ENCODE measurements at regions not wholly inside any gene's neighbourhood (a gene's known extent, or its start where the extent isn't known, plus 50 kb on each side); places are given as distances from the start of the nearest gene placed in this dataset.

DNA sequence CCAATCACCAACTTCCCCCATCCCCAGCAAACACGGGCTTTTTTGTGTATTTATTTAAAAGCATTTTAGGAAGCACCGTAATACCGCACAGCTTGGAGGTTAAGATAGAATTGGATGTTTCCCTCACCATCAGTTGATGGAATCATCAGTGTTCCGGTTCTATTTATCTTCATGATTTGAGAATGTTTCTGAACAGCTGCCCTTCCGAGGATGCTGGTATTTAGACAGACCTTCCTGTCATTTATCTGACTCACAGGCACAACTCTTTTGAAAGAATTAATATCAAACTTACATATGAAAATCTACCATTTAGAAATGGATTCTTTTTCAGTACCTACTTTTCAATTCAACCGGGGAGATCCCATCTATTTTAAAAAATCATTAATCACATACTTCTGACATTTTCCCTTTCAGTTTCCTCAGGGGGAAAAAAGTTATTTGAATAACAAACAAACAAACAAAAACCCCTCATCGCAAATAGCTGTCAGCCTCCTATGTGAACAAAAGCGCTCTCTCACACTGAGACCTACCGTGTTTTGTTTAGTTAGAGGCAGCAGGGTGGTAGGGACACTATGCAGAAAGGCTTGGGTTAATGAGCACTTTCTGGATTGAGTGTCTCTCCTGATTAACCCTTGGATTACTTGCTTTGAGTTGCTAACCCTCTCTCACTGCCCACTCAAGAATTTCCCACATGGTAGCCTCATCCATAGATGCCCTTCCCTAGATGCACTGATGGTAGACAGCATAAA is 189.3 kb downstream of the TM9SF2 start:
- no peaks in the 10 kb centered on the region for H3K4me1 ChIP-seq (ENCODE audit: control insufficient read depth in 2 of 2, insufficient read depth in 2 of 2, low read length in 2 of 2)
- 88% methylated on average over 9 of the region's 9 CpGs for WGBS
- H3K36me3 ChIP-seq (ENCODE audit: control insufficient read depth in 2 of 2, insufficient read depth in 2 of 2, low read length in 1 of 2): no peaks in the 10 kb centered on the region
- H3K27ac ChIP-seq (ENCODE audit: low read depth in 1 of 2, low read length in 1 of 2): no peak overlapping the region
- H3K4me3 ChIP-seq (ENCODE audit: low read length in 2 of 2): no peak overlapping the region
- H3K27me3 ChIP-seq (ENCODE audit: control insufficient read depth in 2 of 2, insufficient read depth in 1 of 2, low read length in 1 of 2): peaks cover 0 to 6% of the 10 kb centered on the region in 2 donors
- DNase-seq (ENCODE audit: low read depth in 6 of 9, low spot score in 9 of 9): no peak
- H3K9me3 ChIP-seq (ENCODE audit: control insufficient read depth in 2 of 2, insufficient read depth in 1 of 2, low read length in 1 of 2): no peaks in the 10 kb centered on the region

DNA sequence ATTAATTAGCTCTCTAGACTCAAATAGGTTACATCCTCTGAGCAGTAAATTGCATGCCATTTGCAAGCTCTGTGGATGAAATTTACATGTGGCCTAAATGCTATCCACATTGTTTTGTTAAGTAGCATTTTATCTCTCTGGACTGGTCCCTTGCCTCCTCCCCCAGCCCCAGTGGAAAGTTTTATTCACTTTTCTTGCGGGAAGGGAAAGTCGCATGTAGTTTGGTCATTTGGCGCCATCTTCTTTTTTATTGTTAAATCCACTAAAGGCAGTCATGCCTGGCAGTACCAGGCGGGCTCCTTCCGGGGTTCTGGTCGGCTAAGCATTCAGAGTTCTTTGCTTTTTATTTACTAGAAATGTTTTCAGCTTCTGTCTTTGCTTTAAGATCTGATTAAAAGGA is 188.7 kb downstream of the TM9SF2 start:
- H3K36me3 ChIP-seq (ENCODE audit: control insufficient read depth in 2 of 2, insufficient read depth in 2 of 2, low read length in 1 of 2): no peaks in the 10 kb centered on the region
- H3K27ac ChIP-seq (ENCODE audit: low read depth in 1 of 2, low read length in 1 of 2): no peak overlapping the region
- H3K9me3 ChIP-seq (ENCODE audit: control insufficient read depth in 2 of 2, insufficient read depth in 1 of 2, low read length in 1 of 2): no peaks in the 10 kb centered on the region
- 89% methylated on average over 6 of the region's 6 CpGs for WGBS
- H3K27me3 ChIP-seq (ENCODE audit: control insufficient read depth in 2 of 2, insufficient read depth in 1 of 2, low read length in 1 of 2): peaks cover 0 to 6% of the 10 kb centered on the region in 2 donors
- no peak for DNase-seq (ENCODE audit: low read depth in 6 of 9, low spot score in 9 of 9)
- no peaks in the 10 kb centered on the region for H3K4me1 ChIP-seq (ENCODE audit: control insufficient read depth in 2 of 2, insufficient read depth in 2 of 2, low read length in 2 of 2)
- no peak overlapping the region for H3K4me3 ChIP-seq (ENCODE audit: low read length in 2 of 2)

DNA sequence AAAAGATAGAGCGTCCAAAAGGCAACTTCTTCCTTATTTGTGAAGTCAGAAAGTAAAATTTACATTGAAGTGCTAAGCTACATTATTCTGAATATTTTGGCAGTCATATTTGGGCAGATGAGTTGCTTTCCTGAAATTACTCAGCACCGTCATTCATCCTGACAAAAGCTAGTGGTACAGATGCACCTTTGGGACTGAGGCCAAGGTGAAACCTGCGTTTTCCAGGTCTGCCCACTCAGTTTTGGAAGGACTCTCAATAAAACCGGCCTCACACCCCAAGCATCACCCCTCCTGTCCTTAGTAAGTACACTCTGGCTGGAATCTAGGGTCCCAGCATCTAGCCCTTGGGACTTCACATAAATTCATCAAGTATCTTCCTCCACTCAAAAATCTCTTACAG is 187.5 kb downstream of the TM9SF2 start:
- H3K27me3 ChIP-seq (ENCODE audit: control insufficient read depth in 2 of 2, insufficient read depth in 1 of 2, low read length in 1 of 2): peaks cover 0 to 6% of the 10 kb centered on the region in 2 donors
- no peaks in the 10 kb centered on the region for H3K4me1 ChIP-seq (ENCODE audit: control insufficient read depth in 2 of 2, insufficient read depth in 2 of 2, low read length in 2 of 2)
- DNase-seq (ENCODE audit: low read depth in 6 of 9, low spot score in 9 of 9): no peak
- H3K27ac ChIP-seq (ENCODE audit: low read depth in 1 of 2, low read length in 1 of 2): no peak overlapping the region
- H3K4me3 ChIP-seq (ENCODE audit: low read length in 2 of 2): no peak overlapping the region
- 67% methylated on average over 4 of the region's 4 CpGs for WGBS
- H3K9me3 ChIP-seq (ENCODE audit: control insufficient read depth in 2 of 2, insufficient read depth in 1 of 2, low read length in 1 of 2): no peaks in the 10 kb centered on the region
- H3K36me3 ChIP-seq (ENCODE audit: control insufficient read depth in 2 of 2, insufficient read depth in 2 of 2, low read length in 1 of 2): no peaks in the 10 kb centered on the region

DNA sequence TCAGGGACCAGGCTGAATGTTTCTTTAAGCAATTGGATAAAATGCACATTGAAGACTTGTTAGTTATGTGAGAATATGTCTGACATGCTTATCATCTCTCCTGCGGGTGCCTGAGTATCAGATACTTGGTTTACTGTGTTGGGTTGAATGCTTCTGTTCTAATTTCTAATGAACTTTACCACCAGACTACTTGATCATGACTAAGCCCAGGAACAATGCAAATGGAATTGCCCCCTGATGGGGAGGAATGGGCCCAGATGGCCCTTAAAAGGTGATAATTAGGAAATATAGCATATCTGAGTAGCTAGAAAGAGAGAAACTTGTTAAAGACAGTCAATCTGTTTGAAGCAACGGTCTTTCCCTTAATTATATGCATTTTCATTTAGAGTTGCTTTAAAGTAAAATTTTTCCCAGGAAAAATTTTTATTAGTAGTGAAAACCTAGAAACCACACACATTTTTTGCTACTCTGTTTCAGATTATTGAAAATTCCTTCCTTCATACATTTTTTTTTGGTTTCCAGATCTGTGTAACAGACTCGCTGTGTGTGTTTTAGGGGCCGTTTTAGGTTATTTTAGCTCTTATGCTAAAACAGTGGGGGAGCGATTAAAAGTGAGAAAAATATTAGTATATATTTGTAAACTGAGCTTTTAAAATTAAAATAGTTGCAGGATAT is 186.6 kb downstream of the TM9SF2 start:
- Histone ChIP-seq H3K27me3 (ENCODE audit: control insufficient read depth in 2 of 2, insufficient read depth in 1 of 2, low read length in 1 of 2) (peaks cover 0 to 6% of the 10 kb centered on the region in 2 donors), H3K36me3 (ENCODE audit: control insufficient read depth in 2 of 2, insufficient read depth in 2 of 2, low read length in 1 of 2) (no peaks in the 10 kb centered on the region), H3K9me3 (ENCODE audit: control insufficient read depth in 2 of 2, insufficient read depth in 1 of 2, low read length in 1 of 2) (no peaks in the 10 kb centered on the region), H3K4me3 (ENCODE audit: low read length in 2 of 2) (no peak overlapping the region), H3K4me1 (ENCODE audit: control insufficient read depth in 2 of 2, insufficient read depth in 2 of 2, low read length in 2 of 2) (no peaks in the 10 kb centered on the region), H3K27ac (ENCODE audit: low read depth in 1 of 2, low read length in 1 of 2) (no peak overlapping the region)
- WGBS: 98% methylated on average over 5 of the region's 5 CpGs
- DNase-seq (ENCODE audit: low read depth in 6 of 9, low spot score in 9 of 9): no peak

DNA sequence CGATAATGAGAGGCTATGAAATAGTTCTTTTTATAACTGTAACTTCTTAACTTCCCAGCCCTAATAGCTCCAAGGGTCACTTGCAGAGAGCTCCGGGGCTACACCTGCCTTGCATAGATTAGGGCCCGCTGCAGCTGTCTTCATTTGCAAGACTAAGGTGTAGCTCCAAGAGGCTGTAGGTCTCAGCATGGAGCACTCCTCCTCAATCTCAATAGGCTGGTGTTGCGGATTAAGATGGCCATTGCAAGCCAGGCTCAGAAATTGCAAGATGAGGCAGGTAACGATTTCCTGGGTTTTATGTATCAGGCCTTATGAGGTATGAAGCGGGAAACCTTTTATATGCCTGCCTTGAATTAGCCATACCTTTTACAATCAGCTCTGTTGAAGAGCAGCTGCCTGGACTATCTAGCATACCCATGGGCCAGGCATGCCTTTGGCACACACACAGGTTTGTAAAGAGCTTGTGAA is 185.7 kb downstream of the TM9SF2 start:
- no peaks in the 10 kb centered on the region for H3K36me3 ChIP-seq (ENCODE audit: control insufficient read depth in 2 of 2, insufficient read depth in 2 of 2, low read length in 1 of 2)
- WGBS: 92% methylated on average over 6 of the region's 6 CpGs
- no peaks in the 10 kb centered on the region for H3K9me3 ChIP-seq (ENCODE audit: control insufficient read depth in 2 of 2, insufficient read depth in 1 of 2, low read length in 1 of 2)
- H3K4me3 ChIP-seq (ENCODE audit: low read length in 2 of 2): no peak overlapping the region
- peaks cover 0 to 6% of the 10 kb centered on the region in 2 donors for H3K27me3 ChIP-seq (ENCODE audit: control insufficient read depth in 2 of 2, insufficient read depth in 1 of 2, low read length in 1 of 2)
- DNase-seq (ENCODE audit: low read depth in 6 of 9, low spot score in 9 of 9): no peak
- H3K4me1 ChIP-seq (ENCODE audit: control insufficient read depth in 2 of 2, insufficient read depth in 2 of 2, low read length in 2 of 2): no peaks in the 10 kb centered on the region
- no peak overlapping the region for H3K27ac ChIP-seq (ENCODE audit: low read depth in 1 of 2, low read length in 1 of 2)

DNA sequence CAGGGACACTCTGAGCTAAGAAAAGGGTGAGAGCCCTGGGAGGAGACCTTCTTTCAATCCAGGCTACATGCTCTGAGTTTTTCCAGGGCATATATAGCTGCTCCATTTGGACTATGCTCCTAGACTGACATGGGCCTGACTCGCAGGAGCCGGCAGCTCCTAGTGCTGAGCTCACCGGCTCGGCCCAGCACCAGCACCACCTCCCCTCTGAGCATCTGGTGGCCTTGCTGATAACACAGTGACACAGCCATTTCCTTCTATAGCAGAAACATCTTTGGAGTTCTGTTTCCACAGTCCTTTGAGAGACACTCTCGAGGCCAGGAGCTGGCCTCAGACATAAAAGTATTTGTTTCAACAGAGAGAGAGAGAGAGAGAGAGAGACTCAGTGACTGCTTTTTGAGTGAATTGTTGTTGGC is 184.9 kb downstream of the TM9SF2 start:
- 92% methylated on average over 5 of the region's 5 CpGs for WGBS
- no peak for DNase-seq (ENCODE audit: low read depth in 6 of 9, low spot score in 9 of 9)
- H3K4me1 ChIP-seq (ENCODE audit: control insufficient read depth in 2 of 2, insufficient read depth in 2 of 2, low read length in 2 of 2): no peaks in the 10 kb centered on the region
- H3K4me3 ChIP-seq (ENCODE audit: low read length in 2 of 2): no peak overlapping the region
- no peak overlapping the region for H3K27ac ChIP-seq (ENCODE audit: low read depth in 1 of 2, low read length in 1 of 2)
- H3K27me3 ChIP-seq (ENCODE audit: control insufficient read depth in 2 of 2, insufficient read depth in 1 of 2, low read length in 1 of 2): peaks cover 0 to 3% of the 10 kb centered on the region in 2 donors
- H3K36me3 ChIP-seq (ENCODE audit: control insufficient read depth in 2 of 2, insufficient read depth in 2 of 2, low read length in 1 of 2): no peaks in the 10 kb centered on the region
- no peaks in the 10 kb centered on the region for H3K9me3 ChIP-seq (ENCODE audit: control insufficient read depth in 2 of 2, insufficient read depth in 1 of 2, low read length in 1 of 2)

DNA sequence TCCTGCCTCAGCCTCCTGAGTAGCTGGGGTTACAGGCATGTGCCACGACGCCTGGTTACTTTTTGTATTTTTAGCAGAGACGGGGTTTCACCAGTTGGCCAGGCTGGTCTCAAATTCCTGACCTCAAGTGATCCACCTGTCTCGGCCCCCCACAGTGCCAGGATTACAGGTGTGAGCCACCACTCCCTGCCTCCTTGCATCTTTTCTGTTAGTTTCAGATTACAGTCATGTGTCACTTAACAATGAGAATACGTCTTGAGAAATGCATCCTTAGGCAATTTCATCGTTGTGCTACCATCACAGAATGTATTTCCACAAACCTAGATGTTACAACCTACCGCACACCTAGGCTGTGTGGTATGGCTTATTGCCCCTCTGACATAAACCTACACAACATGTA is 180.4 kb downstream of the TM9SF2 start:
- H3K4me3 ChIP-seq (ENCODE audit: low read length in 2 of 2): no peak overlapping the region
- WGBS: 94% methylated on average over 7 of the region's 7 CpGs
- no peak for DNase-seq (ENCODE audit: low read depth in 6 of 9, low spot score in 9 of 9)
- no peaks in the 10 kb centered on the region for H3K4me1 ChIP-seq (ENCODE audit: control insufficient read depth in 2 of 2, insufficient read depth in 2 of 2, low read length in 2 of 2)
- H3K9me3 ChIP-seq (ENCODE audit: control insufficient read depth in 2 of 2, insufficient read depth in 1 of 2, low read length in 1 of 2): no peaks in the 10 kb centered on the region
- H3K27me3 ChIP-seq (ENCODE audit: control insufficient read depth in 2 of 2, insufficient read depth in 1 of 2, low read length in 1 of 2): no peaks in the 10 kb centered on the region
- no peaks in the 10 kb centered on the region for H3K36me3 ChIP-seq (ENCODE audit: control insufficient read depth in 2 of 2, insufficient read depth in 2 of 2, low read length in 1 of 2)
- no peak overlapping the region for H3K27ac ChIP-seq (ENCODE audit: low read depth in 1 of 2, low read length in 1 of 2)

DNA sequence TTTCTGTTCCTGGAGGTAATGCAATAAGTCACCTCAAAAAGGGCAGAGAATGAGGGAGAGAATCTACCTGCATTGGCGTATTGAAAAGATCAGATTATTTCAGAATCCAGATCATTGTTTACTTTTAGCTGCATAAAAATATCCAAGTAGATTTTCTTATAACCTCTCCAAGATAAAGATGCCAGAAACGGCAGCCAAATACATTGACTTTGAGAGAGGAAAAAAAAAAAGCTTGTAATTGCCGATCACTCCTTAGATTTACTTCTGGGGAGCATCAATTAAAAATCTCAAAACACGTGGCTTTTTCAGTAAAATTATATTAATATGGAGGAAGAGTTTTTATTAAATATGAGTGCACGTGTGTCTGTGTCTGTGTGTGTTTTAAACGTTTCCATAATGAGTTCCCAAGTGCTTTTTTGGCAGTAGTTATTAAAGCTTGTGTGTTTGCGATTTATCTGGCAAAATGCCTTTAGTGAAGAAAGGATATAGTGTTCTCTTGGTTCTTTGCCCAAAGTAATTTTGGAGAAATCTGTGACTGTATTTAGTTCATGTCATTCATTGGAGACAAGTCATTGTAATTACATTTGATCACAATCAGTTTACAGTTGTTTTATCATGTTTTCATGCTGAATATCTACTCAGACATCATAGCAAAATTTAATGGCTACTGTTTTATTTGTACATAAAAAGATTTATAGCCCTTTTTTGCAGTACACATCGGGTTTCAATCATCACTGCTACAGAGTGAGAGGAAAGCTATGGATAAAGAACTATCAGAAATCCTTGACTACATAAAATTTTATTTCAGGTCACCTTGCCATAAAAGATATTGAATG is 176.1 kb downstream of the TM9SF2 start:
- DNase-seq (ENCODE audit: low read depth in 6 of 9, low spot score in 9 of 9): no peak
- no peaks in the 10 kb centered on the region for H3K9me3 ChIP-seq (ENCODE audit: control insufficient read depth in 2 of 2, insufficient read depth in 1 of 2, low read length in 1 of 2)
- WGBS: 93% methylated on average over 8 of the region's 8 CpGs

DNA sequence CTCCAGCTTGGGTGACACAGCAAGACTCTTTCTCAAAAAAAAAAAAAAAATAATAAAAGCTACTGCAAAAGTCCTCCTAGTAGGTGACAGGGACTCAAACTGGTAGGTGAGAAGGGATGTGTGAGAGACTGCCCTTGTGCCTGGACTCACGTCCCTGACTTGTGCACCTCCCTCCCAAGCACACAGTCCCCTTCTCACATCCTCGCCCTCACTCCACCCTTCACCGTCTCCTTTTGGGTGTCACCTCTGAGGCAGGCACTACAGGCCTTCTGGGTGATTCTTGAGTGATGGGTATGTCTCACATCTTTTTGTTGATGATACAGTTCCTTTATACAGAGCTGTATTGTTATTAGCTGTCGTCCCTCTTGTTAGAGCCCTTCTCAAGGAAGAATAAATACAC is 170.5 kb downstream of the TM9SF2 start:
- Histone ChIP-seq H3K27me3 (ENCODE audit: control insufficient read depth in 2 of 2, insufficient read depth in 1 of 2, low read length in 1 of 2) (no peaks in the 10 kb centered on the region), H3K36me3 (ENCODE audit: control insufficient read depth in 2 of 2, insufficient read depth in 2 of 2, low read length in 1 of 2) (no peaks in the 10 kb centered on the region), H3K4me3 (ENCODE audit: low read length in 2 of 2) (no peak overlapping the region), H3K4me1 (ENCODE audit: control insufficient read depth in 2 of 2, insufficient read depth in 2 of 2, low read length in 2 of 2) (no peaks in the 10 kb centered on the region), H3K9me3 (ENCODE audit: control insufficient read depth in 2 of 2, insufficient read depth in 1 of 2, low read length in 1 of 2) (no peaks in the 10 kb centered on the region), H3K27ac (ENCODE audit: low read depth in 1 of 2, low read length in 1 of 2) (no peak overlapping the region)
- DNase-seq (ENCODE audit: low read depth in 6 of 9, low spot score in 9 of 9): no peak
- WGBS: 99% methylated on average over 4 of the region's 4 CpGs

More for the DNA sequence above, 176.1 kb downstream of the TM9SF2 start:
- no peaks in the 10 kb centered on the region for H3K36me3 ChIP-seq (ENCODE audit: control insufficient read depth in 2 of 2, insufficient read depth in 2 of 2, low read length in 1 of 2)
- H3K27me3 ChIP-seq (ENCODE audit: control insufficient read depth in 2 of 2, insufficient read depth in 1 of 2, low read length in 1 of 2): no peaks in the 10 kb centered on the region
- no peaks in the 10 kb centered on the region for H3K4me1 ChIP-seq (ENCODE audit: control insufficient read depth in 2 of 2, insufficient read depth in 2 of 2, low read length in 2 of 2)
- H3K27ac ChIP-seq (ENCODE audit: low read depth in 1 of 2, low read length in 1 of 2): no peak overlapping the region
- H3K4me3 ChIP-seq (ENCODE audit: low read length in 2 of 2): no peak overlapping the region

Data from thymus (tissue), 11 donors.